MCF 10A (cell line): ENCODE measurements at regions not wholly inside any gene's neighbourhood (a gene's known extent, or its start where the extent isn't known, plus 50 kb on each side); places are given as distances from the start of the nearest gene placed in this dataset.
A peak's percentile ranks its signal among the peaks of the same experiment; 100 is the strongest.

Experiments
- BruUV-seq: library from RNA; stranded (reverse); fragments of 400-500 nt; replicated peaks from 2 replicates; lab custom pipeline; 2021; lab: Mats Ljungman, UMichigan
- CTCF ChIA-PET: fragments of 300-600 bp; sonication (Branson Sonifier 250); formaldehyde crosslinking; extraction: SDS; loops from one replicate; lab custom pipeline; 2021; ENCODE audit warnings: antibody characterized with exemption, inconsistent platforms; lab: Yijun Ruan, JAX
- POLR2A ChIA-PET: fragments of 300-600, 350-650 bp; sonication (Branson Sonifier 250); formaldehyde crosslinking; extraction: SDS; loops from one replicate; lab custom pipeline; 2020; ENCODE audit warnings: antibody characterized with exemption, inconsistent platforms; lab: Yijun Ruan, JAX
- DNase-seq: peaks from one replicate; pipeline ENCODE4 v3.0.0-alpha.2; 2018; ENCODE audit not compliant: unreplicated experiment
- H3K27ac Mint-ChIP-seq: one replicate; pipeline ENCODE4 v1.8.0; 2022; ENCODE audit warnings: mild to moderate bottlenecking, low read depth, mixed read lengths; ENCODE audit not compliant: unreplicated experiment
- H3K27me3 Mint-ChIP-seq: one replicate; pipeline ENCODE4 v1.8.0; 2022; ENCODE audit warnings: mixed read lengths; ENCODE audit not compliant: insufficient read depth, unreplicated experiment
- H3K36me3 Mint-ChIP-seq: one replicate; pipeline ENCODE4 v1.8.0; 2022; ENCODE audit warnings: mild to moderate bottlenecking, moderate library complexity, mixed read lengths; ENCODE audit not compliant: insufficient read depth, unreplicated experiment
- H3K4me1 Mint-ChIP-seq: one replicate; pipeline ENCODE4 v1.8.0; 2022; ENCODE audit warnings: mixed read lengths; ENCODE audit not compliant: insufficient read depth, unreplicated experiment
- H3K4me3 Mint-ChIP-seq: one replicate; pipeline ENCODE4 v1.8.0; 2022; ENCODE audit warnings: mild to moderate bottlenecking, moderate library complexity, mixed read lengths; ENCODE audit not compliant: unreplicated experiment
- H3K9me3 Mint-ChIP-seq: one replicate; pipeline ENCODE4 v1.8.0; 2022; ENCODE audit warnings: mixed read lengths; ENCODE audit not compliant: unreplicated experiment
- CTCF ChIP-seq: fragments of 200-600 bp; IDR thresholded peaks from one replicate; pipeline ENCODE4 v1.8.0; 2022; ENCODE audit warnings: antibody characterized with exemption, mild to moderate bottlenecking; ENCODE audit not compliant: unreplicated experiment
- intact Hi-C: fragments of 100-400 bp; cut with micrococcal nuclease; formaldehyde crosslinking; loops from 2 replicates; pipeline ENCODE4 v1.14.1; 2022

GRCh38 chr4:11487868-11488544 is 59.3 kb upstream of the HS3ST1 start:
- H3K36me3 Mint-ChIP-seq = no peaks in the 10 kb centered on the region
- ChIA-PET CTCF (interaction anchor here (0.6 to 1.5 kb wide), 3 partner anchors 18 to 922 kb away, joined by 3 to 4 read pairs (median 3); no protein-coding TSS in a partner anchor), POLR2A (interaction anchor here (0.6 to 1.8 kb wide), 4 partner anchors 18 to 787 kb away, joined by 3 read pairs; no protein-coding TSS in a partner anchor)
- TF ChIP-seq CTCF = no peak
- H3K4me3 Mint-ChIP-seq = no peak overlapping the region
- H3K27ac Mint-ChIP-seq = no peak overlapping the region
- H3K4me1 Mint-ChIP-seq = peaks cover 18% of the 10 kb centered on the region
- peak; percentile 47 for DNase-seq
- BruUV-seq = no TSS peak
- no peaks in the 10 kb centered on the region for H3K27me3 Mint-ChIP-seq
- H3K9me3 Mint-ChIP-seq = no peaks in the 10 kb centered on the region
- intact Hi-C loops = no loop called here

GRCh38 chr4:11487139-11487538 is 58.4 kb upstream of the HS3ST1 start:
- H3K27me3 Mint-ChIP-seq = no peaks in the 10 kb centered on the region
- no peak overlapping the region for H3K27ac Mint-ChIP-seq
- H3K9me3 Mint-ChIP-seq = no peaks in the 10 kb centered on the region
- no peak overlapping the region for H3K4me3 Mint-ChIP-seq
- no peak for TF ChIP-seq CTCF
- no peaks in the 10 kb centered on the region for H3K36me3 Mint-ChIP-seq
- ChIA-PET POLR2A (interaction anchor here (0.7 to 1.8 kb wide), 3 partner anchors 19 to 210 kb away, joined by 3 read pairs; no protein-coding TSS in a partner anchor), CTCF (interaction anchor here (0.6 to 1.5 kb wide), 2 partner anchors 17 to 756 kb away, joined by 3 to 4 read pairs; no protein-coding TSS in a partner anchor)
- no peak for DNase-seq
- intact Hi-C loops = no loop called here
- H3K4me1 Mint-ChIP-seq = peaks cover 18% of the 10 kb centered on the region
- no TSS peak for BruUV-seq

GRCh38 chr4:11485926-11486325 is 57.2 kb upstream of the HS3ST1 start:
- Mint-ChIP-seq H3K9me3 (no peaks in the 10 kb centered on the region), H3K27ac (no peak overlapping the region), H3K4me3 (no peak overlapping the region), H3K27me3 (no peaks in the 10 kb centered on the region), H3K4me1 (peaks cover 18% of the 10 kb centered on the region), H3K36me3 (no peaks in the 10 kb centered on the region)
- BruUV-seq = no TSS peak
- no peak for DNase-seq
- ChIA-PET CTCF (interaction anchor here (1.1 kb wide), 1 partner anchor 10 kb away, joined by 3 read pairs; no protein-coding TSS in a partner anchor), POLR2A (no interaction called here)
- TF ChIP-seq CTCF = no peak
- intact Hi-C loops = no loop called here

GRCh38 chr4:11484531-11484930 is 55.8 kb upstream of the HS3ST1 start:
- H3K4me3 Mint-ChIP-seq = no peak overlapping the region
- no TSS peak for BruUV-seq
- no peaks in the 10 kb centered on the region for H3K36me3 Mint-ChIP-seq
- no peak for TF ChIP-seq CTCF
- ChIA-PET CTCF (interaction anchor here (1.0 kb wide), 1 partner anchor 1148 kb away, joined by 4 read pairs; no protein-coding TSS in a partner anchor), POLR2A (no interaction called here)
- H3K27ac Mint-ChIP-seq = no peak overlapping the region
- H3K4me1 Mint-ChIP-seq = peaks cover 18% of the 10 kb centered on the region
- intact Hi-C loops = no loop called here
- H3K27me3 Mint-ChIP-seq = no peaks in the 10 kb centered on the region
- no peaks in the 10 kb centered on the region for H3K9me3 Mint-ChIP-seq
- no peak for DNase-seq
